A673 (cell line): ENCODE measurements at regions not wholly inside any gene's neighbourhood (a gene's known extent, or its start where the extent isn't known, plus 50 kb on each side); places are given as distances from the start of the nearest gene placed in this dataset.

Source experiments
- BruUV-seq: library from RNA; stranded (reverse); fragments of 400-500 nt; replicated peaks from 2 replicates; lab custom pipeline; 2021; lab: Mats Ljungman, UMichigan
- CTCF ChIA-PET: fragments of 300-600 bp; sonication (Branson Sonifier 250); formaldehyde crosslinking; loops from one replicate; lab custom pipeline; 2022; ENCODE audit warnings: antibody characterized with exemption; lab: Charles Lee
- POLR2A ChIA-PET: fragments of 300-600 bp; sonication (Branson Sonifier 250); formaldehyde crosslinking; loops from one replicate; lab custom pipeline; 2022; ENCODE audit warnings: antibody characterized with exemption; ENCODE audit not compliant: low non-redundant PET; lab: Charles Lee
- DNase-seq: peaks from one replicate; pipeline ENCODE4 v3.0.0-alpha.2; 2015; ENCODE audit warnings: low spot score
- H3K27ac ChIP-seq: fragments of 200-600 bp; sonication (generic); 2 replicates; pipeline ENCODE4 v1.5.1; 2016; ENCODE audit warnings: mixed run types, low read depth, mild to moderate bottlenecking, mixed read lengths, antibody characterized with exemption, low read length; ENCODE audit not compliant: poor library complexity, severe bottlenecking
- H3K27me3 ChIP-seq: fragments of 200-600 bp; sonication (generic); replicated peaks from 2 replicates; pipeline ENCODE4 v1.6.1; 2017; ENCODE audit warnings: mixed run types, low read depth, mild to moderate bottlenecking, mixed read lengths, antibody characterized with exemption, low read length; ENCODE audit not compliant: insufficient read depth, poor library complexity
- H3K36me3 ChIP-seq: fragments of 200-600 bp; sonication (generic); 2 replicates; pipeline ENCODE4 v1.6.1; 2016; ENCODE audit warnings: mixed run types, mild to moderate bottlenecking, mixed read lengths, antibody characterized with exemption, low read length; ENCODE audit not compliant: insufficient read depth, poor library complexity, severe bottlenecking
- H3K4me1 ChIP-seq: fragments of 200-600 bp; sonication (generic); 2 replicates; pipeline ENCODE4 v1.6.1; 2017; ENCODE audit warnings: mixed run types, mild to moderate bottlenecking, mixed read lengths, antibody characterized with exemption, low read length; ENCODE audit not compliant: insufficient read depth, poor library complexity, severe bottlenecking
- H3K4me3 ChIP-seq: fragments of 200-600 bp; sonication (generic); 2 replicates; pipeline ENCODE4 v1.5.1; 2016; ENCODE audit warnings: low read depth, mixed run types, mild to moderate bottlenecking, mixed read lengths, low read length; ENCODE audit not compliant: poor library complexity, severe bottlenecking
- H3K9me3 ChIP-seq: fragments of 200-600 bp; sonication (generic); 2 replicates; pipeline ENCODE4 v1.6.1; 2016; ENCODE audit warnings: mixed run types, low read depth, mild to moderate bottlenecking, mixed read lengths, antibody characterized with exemption, low read length; ENCODE audit not compliant: poor library complexity, severe bottlenecking
- EZH2 ChIP-seq: fragments of 200-600 bp; sonication (generic); IDR thresholded peaks from 2 replicates; pipeline ENCODE4 v1.6.1; 2017; ENCODE audit warnings: borderline replicate concordance, low read depth, mild to moderate bottlenecking, mixed read lengths, antibody characterized with exemption, low read length; ENCODE audit not compliant: poor library complexity, severe bottlenecking
- intact Hi-C: fragments of 100-400 bp; cut with micrococcal nuclease; formaldehyde crosslinking; loops from one replicate; pipeline ENCODE4 v1.10.0; 2022; ENCODE audit not compliant: unreplicated experiment
- TF ChIP-seq, protein P1 (sequence below): fragments of 300-800, 200-600 bp; sonication (generic); conservative IDR thresholded peaks from 2 replicates; pipeline ENCODE4 v1.5.1; 2017; ENCODE audit warnings: low read depth, mild to moderate bottlenecking, antibody characterized with exemption, low read length, moderate library complexity, mixed read lengths

DNA sequence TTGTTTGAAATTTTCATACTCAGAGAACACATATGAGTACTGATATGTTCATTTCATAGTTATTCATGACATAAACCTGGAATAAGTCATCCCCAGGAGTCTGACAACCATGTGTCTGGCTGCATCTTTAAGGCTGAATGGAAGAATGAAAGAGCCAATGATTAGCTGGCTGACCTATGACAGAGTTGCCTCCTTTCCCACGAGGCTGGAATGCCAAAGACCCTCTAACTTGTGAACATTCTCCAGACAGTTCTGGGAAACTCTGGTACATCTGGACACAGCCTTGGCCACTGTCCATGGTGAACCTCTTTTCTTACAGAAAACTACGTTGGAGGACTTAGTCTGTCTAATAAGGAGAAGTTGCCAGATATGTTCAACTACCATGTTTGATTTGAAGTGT is 380.8 kb upstream of the MKI67 start:
- no peak for TF ChIP-seq EZH2
- TF ChIP-seq, protein P1, sequence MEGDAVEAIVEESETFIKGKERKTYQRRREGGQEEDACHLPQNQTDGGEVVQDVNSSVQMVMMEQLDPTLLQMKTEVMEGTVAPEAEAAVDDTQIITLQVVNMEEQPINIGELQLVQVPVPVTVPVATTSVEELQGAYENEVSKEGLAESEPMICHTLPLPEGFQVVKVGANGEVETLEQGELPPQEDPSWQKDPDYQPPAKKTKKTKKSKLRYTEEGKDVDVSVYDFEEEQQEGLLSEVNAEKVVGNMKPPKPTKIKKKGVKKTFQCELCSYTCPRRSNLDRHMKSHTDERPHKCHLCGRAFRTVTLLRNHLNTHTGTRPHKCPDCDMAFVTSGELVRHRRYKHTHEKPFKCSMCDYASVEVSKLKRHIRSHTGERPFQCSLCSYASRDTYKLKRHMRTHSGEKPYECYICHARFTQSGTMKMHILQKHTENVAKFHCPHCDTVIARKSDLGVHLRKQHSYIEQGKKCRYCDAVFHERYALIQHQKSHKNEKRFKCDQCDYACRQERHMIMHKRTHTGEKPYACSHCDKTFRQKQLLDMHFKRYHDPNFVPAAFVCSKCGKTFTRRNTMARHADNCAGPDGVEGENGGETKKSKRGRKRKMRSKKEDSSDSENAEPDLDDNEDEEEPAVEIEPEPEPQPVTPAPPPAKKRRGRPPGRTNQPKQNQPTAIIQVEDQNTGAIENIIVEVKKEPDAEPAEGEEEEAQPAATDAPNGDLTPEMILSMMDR, result no peak
- Histone ChIP-seq H3K36me3 (no peaks in the 10 kb centered on the region), H3K9me3 (no peaks in the 10 kb centered on the region), H3K4me1 (no peaks in the 10 kb centered on the region), H3K27ac (no peak overlapping the region), H3K4me3 (no peak overlapping the region), H3K27me3 (peaks cover 5% of the 10 kb centered on the region)
- CTCF ChIA-PET, result no interaction called here
- no TSS peak for BruUV-seq
- DNase-seq, result no peak
- intact Hi-C loops, result no loop called here
- POLR2A ChIA-PET, result no interaction called here

DNA sequence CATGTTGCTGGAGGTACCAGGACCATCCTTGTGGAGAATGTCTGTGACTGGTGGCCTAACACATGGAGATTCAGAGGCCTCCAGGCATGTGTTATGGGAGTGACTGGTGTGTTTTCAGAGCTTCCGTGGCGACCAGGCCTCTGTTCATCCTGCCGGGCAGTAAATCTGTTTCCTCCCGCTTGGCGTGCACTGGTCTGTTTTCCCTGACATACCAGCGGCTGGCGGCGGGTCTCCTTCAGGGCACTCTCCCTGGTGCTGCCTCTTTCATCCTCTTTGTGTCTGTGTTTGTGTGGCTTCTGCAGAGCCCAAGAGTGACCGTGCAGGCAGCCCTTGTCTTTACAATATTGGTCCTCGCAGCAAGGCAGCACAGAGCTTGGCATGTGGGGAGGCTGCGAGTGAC is 385.1 kb upstream of the MKI67 start:
- ChIA-PET POLR2A (no interaction called here), CTCF (no interaction called here)
- no peak for TF ChIP-seq EZH2
- TF ChIP-seq, protein P1, result no peak
- no peaks in the 10 kb centered on the region for H3K27me3 ChIP-seq
- H3K36me3 ChIP-seq, result no peaks in the 10 kb centered on the region
- H3K27ac ChIP-seq, result no peak overlapping the region
- no peak for DNase-seq
- intact Hi-C loops, result no loop called here
- BruUV-seq, result no TSS peak
- H3K9me3 ChIP-seq, result no peaks in the 10 kb centered on the region
- H3K4me1 ChIP-seq, result no peaks in the 10 kb centered on the region
- no peak overlapping the region for H3K4me3 ChIP-seq

DNA sequence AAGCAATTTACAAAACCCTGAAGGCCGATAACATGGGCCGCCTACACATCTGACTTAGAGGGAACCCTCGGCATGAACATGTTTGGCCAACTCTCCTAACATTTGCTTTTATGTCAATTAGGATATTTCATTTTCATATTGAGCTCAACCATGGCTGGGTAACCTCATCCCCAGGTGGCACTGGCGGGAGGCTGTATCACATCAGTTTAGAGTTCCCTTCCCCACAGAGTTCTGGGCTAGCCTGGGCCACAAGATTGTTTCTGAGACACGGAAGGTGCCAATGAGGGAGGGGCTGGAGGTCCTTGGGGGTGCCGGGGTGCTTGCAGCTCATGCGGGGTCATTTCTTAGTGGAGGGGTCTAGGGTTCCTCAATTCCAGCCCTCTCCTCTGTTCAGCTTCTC is 386.5 kb upstream of the MKI67 start:
- intact Hi-C loops, result no loop called here
- Histone ChIP-seq H3K9me3 (no peaks in the 10 kb centered on the region), H3K4me1 (no peaks in the 10 kb centered on the region), H3K36me3 (no peaks in the 10 kb centered on the region), H3K4me3 (no peak overlapping the region), H3K27me3 (no peaks in the 10 kb centered on the region), H3K27ac (no peak overlapping the region)
- TF ChIP-seq, protein P1, result no peak
- POLR2A ChIA-PET, result interaction anchor here (0.6 kb wide), 1 partner anchor 8 kb away, joined by 3 read pairs; no protein-coding TSS in a partner anchor
- DNase-seq, result no peak
- CTCF ChIA-PET, result no interaction called here
- BruUV-seq, result no TSS peak
